CD4-positive, alpha-beta T cell (primary cell): ENCODE measurements at regions not wholly inside any gene's neighbourhood (a gene's known extent, or its start where the extent isn't known, plus 50 kb on each side); places are given as distances from the start of the nearest gene placed in this dataset.
"Not testable (repeated sequence)": the region's sequence is repeated elsewhere in the genome, so short reads cannot be mapped to it uniquely, and the experiment has no call there.

ENCODE experiments used
- ATAC-seq: fragments of 200-7000 bp; cut with Tn5 transposase; one replicate; pipeline ENCODE4 v1.10.0; 2022; ENCODE audit warnings: mild to moderate bottlenecking; ENCODE audit not compliant: poor library complexity
- CTCF ChIA-PET: fragments of 350-600 bp; sonication (Branson Sonifier 250); formaldehyde crosslinking; loops from one replicate; lab custom pipeline; 2021; ENCODE audit warnings: antibody characterized with exemption, inconsistent platforms; lab: Charles Lee
- POLR2A ChIA-PET: fragments of 350-600 bp; sonication (Branson Sonifier 250); formaldehyde crosslinking; loops from one replicate; lab custom pipeline; 2021; ENCODE audit warnings: antibody characterized with exemption, inconsistent platforms; lab: Charles Lee
- DNase-seq, 14 experiments: peaks; one replicate each; pipeline ENCODE4 v3.0.0-alpha.2; 2013 to 2020; ENCODE audit warnings: mixed read lengths in 2 of 14
- H3K27ac ChIP-seq, 2 donors: one replicate each; pipeline versions ENCODE4 v1.5.1 to v1.7.0; 2013; ENCODE audit warnings: low read length in 2 of 2, low read depth in 1 of 2, mild to moderate bottlenecking in 1 of 2
- H3K27me3 ChIP-seq, 2 experiments: 1 replicate in 1 of 2; 2 replicates in 1 of 2; pipeline versions ENCODE4 v1.6.1 to v1.7.0; 2013; ENCODE audit warnings: low read length in 2 of 2, control low read depth in 1 of 2, mild to moderate bottlenecking in 1 of 2, moderate library complexity in 1 of 2; ENCODE audit not compliant: insufficient read depth in 2 of 2, control insufficient read depth in 1 of 2
- H3K36me3 ChIP-seq: one replicate; pipeline ENCODE4 v1.6.1; 2013; ENCODE audit warnings: low read length, control low read depth; ENCODE audit not compliant: insufficient read depth
- H3K4me1 ChIP-seq: one replicate; pipeline ENCODE4 v1.6.1; 2013; ENCODE audit warnings: low read length, control low read depth; ENCODE audit not compliant: insufficient read depth
- H3K4me3 ChIP-seq: one replicate; pipeline ENCODE4 v1.5.1; 2013; ENCODE audit warnings: mild to moderate bottlenecking, low read length, moderate library complexity
- H3K9me3 ChIP-seq, 2 experiments: 1 replicate in 1 of 2; 2 replicates in 1 of 2; pipeline versions ENCODE4 v1.6.1 to v1.7.0; 2013; ENCODE audit warnings: low read length in 2 of 2, mild to moderate bottlenecking in 2 of 2, control low read depth in 1 of 2, moderate library complexity in 1 of 2; ENCODE audit not compliant: control insufficient read depth in 1 of 2, insufficient read depth in 1 of 2
- H3K27ac Mint-ChIP-seq: one replicate; pipeline ENCODE4 v1.8.0; 2020; ENCODE audit warnings: mixed read lengths
- H3K27me3 Mint-ChIP-seq: one replicate; pipeline ENCODE4 v1.8.0; 2021; ENCODE audit warnings: mixed read lengths
- H3K36me3 Mint-ChIP-seq: one replicate; pipeline ENCODE4 v1.8.0; 2021; ENCODE audit warnings: low read depth, mixed read lengths
- H3K4me1 Mint-ChIP-seq: one replicate; pipeline ENCODE4 v1.8.0; 2021; ENCODE audit warnings: low read depth, mixed read lengths
- H3K4me3 Mint-ChIP-seq: one replicate; pipeline ENCODE4 v1.8.0; 2020; ENCODE audit warnings: mild to moderate bottlenecking, mixed read lengths
- H3K9me3 Mint-ChIP-seq: one replicate; pipeline ENCODE4 v1.8.0; 2020; ENCODE audit warnings: mixed read lengths
- intact Hi-C, 2 experiments: fragments of 100-400 bp; cut with DNase I in 1 of 2; cut with micrococcal nuclease in 1 of 2; formaldehyde crosslinking; loops; one replicate each; pipeline versions ENCODE4 v1.15.1 to v1.9.0; 2023 to 2025; cut with DNase I, micrococcal nuclease
- TF ChIP-seq, protein P1 (sequence below): fragments of 200-600 bp; IDR thresholded peaks from one replicate; pipeline ENCODE4 v1.8.0; 2022; ENCODE audit warnings: antibody characterized with exemption, mild to moderate bottlenecking

DNA sequence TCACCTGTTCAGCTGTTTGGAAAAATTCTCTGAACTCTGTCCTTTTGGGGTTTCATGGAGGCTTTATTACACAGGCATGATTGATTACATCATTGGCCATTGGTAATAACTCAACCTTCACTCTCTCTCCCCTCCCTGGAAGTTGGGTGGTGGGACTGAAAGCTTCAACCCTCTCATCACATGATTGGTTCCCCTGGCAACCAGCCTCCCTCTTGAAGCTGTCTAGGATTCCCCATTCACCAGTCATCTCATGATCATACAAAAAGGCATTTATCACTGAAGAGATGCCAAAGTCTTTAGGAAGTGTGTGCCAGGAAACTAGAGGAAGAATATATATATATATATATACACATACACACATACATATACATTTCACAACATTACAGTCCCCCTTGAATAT lies 228.5 kb downstream of the ZNF326 start:
- H3K27me3 Mint-ChIP-seq: peaks cover 17% of the 10 kb centered on the region
- ChIA-PET CTCF (no interaction called here), POLR2A (no interaction called here)
- H3K36me3 Mint-ChIP-seq: no peaks in the 10 kb centered on the region
- H3K4me1 ChIP-seq: no peaks in the 10 kb centered on the region
- H3K4me3 Mint-ChIP-seq: no peak overlapping the region
- DNase-seq (no peak), ATAC-seq (no peak)
- H3K36me3 ChIP-seq: no peaks in the 10 kb centered on the region
- H3K27ac ChIP-seq: no peak overlapping the region
- H3K4me3 ChIP-seq: no peak overlapping the region
- intact Hi-C loops: no loop called here
- H3K27me3 ChIP-seq: no peaks in the 10 kb centered on the region
- H3K9me3 Mint-ChIP-seq: peaks cover 12% of the 10 kb centered on the region
- H3K27ac Mint-ChIP-seq: no peak overlapping the region
- H3K9me3 ChIP-seq: peaks cover 0 to 6% of the 10 kb centered on the region in 2 experiments
- TF ChIP-seq, protein P1, sequence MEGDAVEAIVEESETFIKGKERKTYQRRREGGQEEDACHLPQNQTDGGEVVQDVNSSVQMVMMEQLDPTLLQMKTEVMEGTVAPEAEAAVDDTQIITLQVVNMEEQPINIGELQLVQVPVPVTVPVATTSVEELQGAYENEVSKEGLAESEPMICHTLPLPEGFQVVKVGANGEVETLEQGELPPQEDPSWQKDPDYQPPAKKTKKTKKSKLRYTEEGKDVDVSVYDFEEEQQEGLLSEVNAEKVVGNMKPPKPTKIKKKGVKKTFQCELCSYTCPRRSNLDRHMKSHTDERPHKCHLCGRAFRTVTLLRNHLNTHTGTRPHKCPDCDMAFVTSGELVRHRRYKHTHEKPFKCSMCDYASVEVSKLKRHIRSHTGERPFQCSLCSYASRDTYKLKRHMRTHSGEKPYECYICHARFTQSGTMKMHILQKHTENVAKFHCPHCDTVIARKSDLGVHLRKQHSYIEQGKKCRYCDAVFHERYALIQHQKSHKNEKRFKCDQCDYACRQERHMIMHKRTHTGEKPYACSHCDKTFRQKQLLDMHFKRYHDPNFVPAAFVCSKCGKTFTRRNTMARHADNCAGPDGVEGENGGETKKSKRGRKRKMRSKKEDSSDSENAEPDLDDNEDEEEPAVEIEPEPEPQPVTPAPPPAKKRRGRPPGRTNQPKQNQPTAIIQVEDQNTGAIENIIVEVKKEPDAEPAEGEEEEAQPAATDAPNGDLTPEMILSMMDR: no peak
- H3K4me1 Mint-ChIP-seq: no peaks in the 10 kb centered on the region

DNA sequence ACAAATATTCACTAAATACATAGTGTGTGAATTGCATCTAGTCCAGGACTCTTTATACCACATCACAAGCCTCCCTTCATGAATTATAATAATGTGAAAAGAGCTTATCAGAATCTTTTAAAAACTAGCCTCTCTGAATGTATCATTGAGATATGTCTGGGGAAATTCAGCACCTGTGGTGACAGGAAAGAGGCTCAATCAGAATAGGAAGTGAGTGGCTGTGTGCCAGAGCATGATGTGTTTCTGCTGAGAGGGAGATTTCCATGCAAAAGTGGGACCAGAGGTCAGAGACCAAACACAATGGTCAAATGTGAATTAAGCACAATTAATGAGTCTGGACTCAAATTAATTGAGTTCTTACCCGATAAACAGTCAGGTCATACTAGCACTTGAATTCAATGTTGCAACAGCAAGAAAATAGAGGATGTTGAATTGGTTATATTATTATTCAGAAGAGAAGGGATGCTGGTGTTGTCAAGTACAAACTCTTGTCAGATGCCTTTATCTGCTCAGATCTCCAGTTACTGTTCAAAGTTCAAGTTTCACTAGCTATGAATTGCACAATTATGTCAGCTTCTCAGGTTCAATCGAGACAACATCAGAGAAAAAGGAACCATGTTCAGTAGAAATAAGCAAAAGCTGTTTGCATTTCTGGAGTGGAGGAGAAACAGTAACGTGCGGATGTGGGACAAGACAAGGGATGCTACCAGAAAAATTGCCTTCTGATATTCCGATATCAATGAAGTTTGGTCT lies 226.2 kb downstream of the ZNF326 start:
- Histone ChIP-seq H3K4me3 (no peak overlapping the region), H3K27me3 (no peaks in the 10 kb centered on the region), H3K27ac (no peak overlapping the region), H3K36me3 (no peaks in the 10 kb centered on the region), H3K9me3 (peaks cover 0 to 6% of the 10 kb centered on the region in 2 experiments), H3K4me1 (no peaks in the 10 kb centered on the region)
- ATAC-seq (no peak), DNase-seq (no peak)
- peaks cover 17% of the 10 kb centered on the region for H3K27me3 Mint-ChIP-seq
- no peaks in the 10 kb centered on the region for H3K9me3 Mint-ChIP-seq
- CTCF ChIA-PET: no interaction called here
- intact Hi-C loops: no loop called here
- H3K27ac Mint-ChIP-seq: no peak overlapping the region
- POLR2A ChIA-PET: no interaction called here
- TF ChIP-seq, protein P1: no peak
- no peak overlapping the region for H3K4me3 Mint-ChIP-seq
- no peaks in the 10 kb centered on the region for H3K36me3 Mint-ChIP-seq
- H3K4me1 Mint-ChIP-seq: no peaks in the 10 kb centered on the region

DNA sequence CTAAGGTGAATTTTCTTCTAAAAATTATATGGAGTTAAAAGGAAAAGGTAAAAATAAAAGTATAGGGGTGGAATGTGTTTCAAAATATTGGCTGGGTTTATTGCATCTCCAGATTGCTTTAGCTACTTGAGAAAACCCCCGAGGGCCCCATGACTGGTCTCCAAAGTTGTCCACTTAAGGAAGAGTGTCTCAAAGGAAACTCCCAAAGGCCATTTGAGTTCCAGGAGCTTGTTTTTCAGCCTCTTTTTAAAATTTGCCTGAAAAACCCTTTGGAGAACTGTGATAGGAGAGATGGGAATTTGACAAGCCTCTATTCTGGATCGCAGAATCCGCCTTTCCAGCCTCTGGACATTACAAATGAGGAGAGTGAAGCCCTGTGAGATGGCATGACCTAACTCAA lies 225.6 kb downstream of the ZNF326 start:
- no peaks in the 10 kb centered on the region for H3K9me3 Mint-ChIP-seq
- no peak overlapping the region for H3K27ac Mint-ChIP-seq
- no peak overlapping the region for H3K4me3 Mint-ChIP-seq
- no peaks in the 10 kb centered on the region for H3K27me3 ChIP-seq
- no peaks in the 10 kb centered on the region for H3K4me1 Mint-ChIP-seq
- H3K27me3 Mint-ChIP-seq: peaks cover 17% of the 10 kb centered on the region
- no peaks in the 10 kb centered on the region for H3K36me3 ChIP-seq
- no peak for DNase-seq
- ChIA-PET POLR2A (no interaction called here), CTCF (no interaction called here)
- peaks cover 0 to 4% of the 10 kb centered on the region in 2 experiments for H3K9me3 ChIP-seq
- intact Hi-C loops: no loop called here
- no peak overlapping the region for H3K27ac ChIP-seq
- no peak for ATAC-seq
- TF ChIP-seq, protein P1: no peak
- no peaks in the 10 kb centered on the region for H3K36me3 Mint-ChIP-seq
- H3K4me3 ChIP-seq: no peak overlapping the region
- no peaks in the 10 kb centered on the region for H3K4me1 ChIP-seq

DNA sequence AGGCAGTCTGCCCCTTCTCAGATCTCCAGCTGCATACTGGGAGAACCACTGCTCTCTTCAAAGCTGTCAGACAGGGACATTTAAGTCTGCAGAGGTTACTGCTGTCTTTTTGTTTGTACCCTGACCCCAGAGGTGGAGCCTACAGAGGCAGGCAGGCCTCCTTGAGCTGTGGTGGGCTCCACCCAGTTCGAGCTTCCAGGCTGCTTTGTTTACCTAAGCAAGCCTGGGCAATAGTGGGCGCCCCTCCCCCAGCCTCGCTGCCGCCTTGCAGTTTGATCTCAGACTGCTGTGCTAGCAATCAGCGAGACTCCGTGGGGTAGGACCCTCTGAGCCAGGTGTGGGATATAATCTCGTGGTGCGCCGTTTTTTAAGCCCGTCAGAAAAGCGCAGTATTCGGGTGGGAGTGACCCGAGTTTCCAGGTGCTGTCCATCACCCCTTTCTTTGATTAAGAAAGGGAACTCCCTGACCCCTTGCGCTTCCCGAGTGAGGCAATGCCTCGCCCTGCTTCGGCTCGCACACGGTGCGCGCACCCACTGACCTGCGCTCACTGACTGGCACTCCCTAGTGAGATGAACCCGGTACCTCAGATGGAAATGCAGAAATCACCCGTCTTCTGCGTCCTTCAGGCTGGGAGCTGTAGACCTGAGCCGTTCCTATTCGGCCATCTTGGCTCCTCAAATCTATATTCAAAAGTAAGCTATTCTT lies 224.4 kb downstream of the ZNF326 start:
- H3K4me1 Mint-ChIP-seq, DNase-seq, H3K9me3 ChIP-seq, H3K9me3 Mint-ChIP-seq, H3K27me3 ChIP-seq, intact Hi-C loops, H3K36me3 Mint-ChIP-seq, H3K27ac Mint-ChIP-seq, H3K36me3 ChIP-seq, H3K27ac ChIP-seq, H3K4me3 Mint-ChIP-seq, POLR2A ChIA-PET, H3K4me1 ChIP-seq, CTCF ChIA-PET, ATAC-seq, H3K4me3 ChIP-seq: not testable (repeated sequence)
- H3K27me3 Mint-ChIP-seq: peaks cover 18% of the 10 kb centered on the region
